Thyroid gland (tissue), 4 donors: ENCODE measurements at regions not wholly inside any gene's neighbourhood (a gene's known extent, or its start where the extent isn't known, plus 50 kb on each side); places are given as distances from the start of the nearest gene placed in this dataset.

Experiments
- DNase-seq, 2 donors: peaks; one replicate each; pipeline ENCODE4 v3.0.0-alpha.2; 2019
- H3K27ac ChIP-seq, 3 donors: fragments of 200-600 bp; sonication (generic); 1 replicate in 2 of 3; 2 replicates in 1 of 3; pipeline ENCODE4 v1.5.1; 2016 to 2019; ENCODE audit warnings: mild to moderate bottlenecking in 1 of 3, moderate library complexity in 1 of 3
- H3K27me3 ChIP-seq: fragments of 200-600 bp; sonication (generic); one replicate; pipeline ENCODE4 v1.5.1; 2019
- H3K36me3 ChIP-seq, 2 donors: fragments of 200-600 bp; sonication (generic); one replicate each; pipeline ENCODE4 v1.5.1; 2016 to 2019
- H3K4me1 ChIP-seq, 2 donors: fragments of 200-600 bp; sonication (generic); one replicate each; pipeline ENCODE4 v1.5.1; 2017 to 2019
- H3K4me3 ChIP-seq, 3 donors: fragments of 200-600 bp; sonication (generic); replicated peaks in 1 of 3; 1 replicate in 2 of 3; 2 replicates in 1 of 3; pipeline ENCODE4 v1.5.1; 2016; ENCODE audit warnings: mild to moderate bottlenecking in 1 of 3
- H3K9me3 ChIP-seq: fragments of 200-600 bp; sonication (generic); one replicate; pipeline ENCODE4 v1.5.1; 2017
- CTCF ChIP-seq, 6 experiments: fragments of 200-600 bp in 3 of 6; fragments of 450-650 bp in 3 of 6; sonication (generic) in 3 of 6; IDR thresholded peaks; one replicate each; pipeline ENCODE4 v1.5.1; 2016 to 2019; ENCODE audit warnings: antibody characterized with exemption in 6 of 6, mild to moderate bottlenecking in 2 of 6, inconsistent platforms in 1 of 6, moderate library complexity in 1 of 6
- POLR2A ChIP-seq, 2 donors: fragments of 450-650 bp; IDR thresholded peaks; one replicate each; pipeline ENCODE4 v1.6.1; 2017; ENCODE audit warnings: antibody characterized with exemption in 2 of 2, mild to moderate bottlenecking in 2 of 2, moderate library complexity in 1 of 2
- WGBS, 2 donors: methylation state at CpG; one replicate each; pipeline ENCODE4 v1.1.5; 2017; 5-methylcytosine and 5-hydroxymethylcytosine counted together
- intact Hi-C: fragments of 100-400 bp; cut with DNase I; formaldehyde crosslinking; loops from one replicate; pipeline ENCODE4 v1.15.1; 2023

GRCh38 chr1:112242470-112242869 is 153.5 kb upstream of the CTTNBP2NL start:
- no peak overlapping the region for H3K27ac ChIP-seq
- no peaks in the 10 kb centered on the region for H3K27me3 ChIP-seq
- WGBS, 2 donors: 91 to 92% methylated on average over 5 of the region's 5 CpGs
- no peak for TF ChIP-seq CTCF (IDR thresholded peaks at IDR 0.05)
- TF ChIP-seq POLR2A (IDR thresholded peaks at IDR 0.05): no peak
- H3K4me1 ChIP-seq: no peaks in the 10 kb centered on the region
- intact Hi-C loops: no loop called here
- DNase-seq: no peak
- no peaks in the 10 kb centered on the region for H3K9me3 ChIP-seq
- H3K4me3 ChIP-seq: no peak overlapping the region
- no peaks in the 10 kb centered on the region for H3K36me3 ChIP-seq

- no peak for DNase-seq
- Histone ChIP-seq H3K27me3 (no peaks in the 10 kb centered on the region), H3K27ac (no peak overlapping the region), H3K4me3 (no peak overlapping the region), H3K36me3 (no peaks in the 10 kb centered on the region), H3K9me3 (no peaks in the 10 kb centered on the region), H3K4me1 (no peaks in the 10 kb centered on the region)
- TF ChIP-seq CTCF (IDR thresholded peaks at IDR 0.05) (no peak), POLR2A (IDR thresholded peaks at IDR 0.05) (no peak)
- WGBS, 2 donors: 92 to 100% methylated on average over 3 of the region's 3 CpGs
- intact Hi-C loops: no loop called here
Measured at GRCh38 chr1:112244131-112244530, 151.9 kb upstream of the CTTNBP2NL start.

- intact Hi-C loops: no loop called here
- TF ChIP-seq CTCF (IDR thresholded peaks at IDR 0.05) (no peak), POLR2A (IDR thresholded peaks at IDR 0.05) (no peak)
- no peak overlapping the region for H3K27ac ChIP-seq
- H3K9me3 ChIP-seq: no peaks in the 10 kb centered on the region
- H3K27me3 ChIP-seq: no peaks in the 10 kb centered on the region
- no peak overlapping the region for H3K4me3 ChIP-seq
- no peaks in the 10 kb centered on the region for H3K4me1 ChIP-seq
- no peak for DNase-seq
- 77 to 81% methylated on average over 2 of the region's 2 CpGs for WGBS, 2 donors
- no peaks in the 10 kb centered on the region for H3K36me3 ChIP-seq
Measured at GRCh38 chr1:112245114-112245513, 150.9 kb upstream of the CTTNBP2NL start.

GRCh38 chr1:112247036-112247597 is 148.9 kb upstream of the CTTNBP2NL start:
- WGBS, 2 donors: 65 to 79% methylated on average over 2 of the region's 2 CpGs
- DNase-seq: no peak
- Histone ChIP-seq H3K4me1 (no peaks in the 10 kb centered on the region), H3K4me3 (no peak overlapping the region), H3K27ac (no peak overlapping the region), H3K9me3 (no peaks in the 10 kb centered on the region), H3K36me3 (no peaks in the 10 kb centered on the region), H3K27me3 (no peaks in the 10 kb centered on the region)
- TF ChIP-seq CTCF (IDR thresholded peaks at IDR 0.05): no peak
- no peak for TF ChIP-seq POLR2A (IDR thresholded peaks at IDR 0.05)
- intact Hi-C loops: no loop called here

GRCh38 chr1:112247961-112248360 is 148.1 kb upstream of the CTTNBP2NL start:
- 21 to 42% methylated on average over 2 of the region's 2 CpGs for WGBS, 2 donors
- TF ChIP-seq CTCF (IDR thresholded peaks at IDR 0.05) (no peak), POLR2A (IDR thresholded peaks at IDR 0.05) (no peak)
- Histone ChIP-seq H3K4me3 (no peak overlapping the region), H3K27me3 (no peaks in the 10 kb centered on the region), H3K4me1 (no peaks in the 10 kb centered on the region), H3K9me3 (no peaks in the 10 kb centered on the region), H3K36me3 (no peaks in the 10 kb centered on the region), H3K27ac (no peak overlapping the region)
- intact Hi-C loops: no loop called here
- peak; percentile 29 to 31 for DNase-seq
